GM21528 (cell line): ENCODE measurements at regions not wholly inside any gene's neighbourhood (a gene's known extent, or its start where the extent isn't known, plus 50 kb on each side); places are given as distances from the start of the nearest gene placed in this dataset.
"Not testable (repeated sequence)": the region's sequence is repeated elsewhere in the genome, so short reads cannot be mapped to it uniquely, and the experiment has no call there.

Experiments
- ATAC-seq: cut with Tn5 transposase; IDR thresholded peaks from one replicate; pipeline ENCODE4 v1.9.1; 2021; ENCODE audit warnings: mild to moderate bottlenecking, moderate library complexity; ENCODE audit not compliant: unreplicated experiment, low FRiP score

DNA sequence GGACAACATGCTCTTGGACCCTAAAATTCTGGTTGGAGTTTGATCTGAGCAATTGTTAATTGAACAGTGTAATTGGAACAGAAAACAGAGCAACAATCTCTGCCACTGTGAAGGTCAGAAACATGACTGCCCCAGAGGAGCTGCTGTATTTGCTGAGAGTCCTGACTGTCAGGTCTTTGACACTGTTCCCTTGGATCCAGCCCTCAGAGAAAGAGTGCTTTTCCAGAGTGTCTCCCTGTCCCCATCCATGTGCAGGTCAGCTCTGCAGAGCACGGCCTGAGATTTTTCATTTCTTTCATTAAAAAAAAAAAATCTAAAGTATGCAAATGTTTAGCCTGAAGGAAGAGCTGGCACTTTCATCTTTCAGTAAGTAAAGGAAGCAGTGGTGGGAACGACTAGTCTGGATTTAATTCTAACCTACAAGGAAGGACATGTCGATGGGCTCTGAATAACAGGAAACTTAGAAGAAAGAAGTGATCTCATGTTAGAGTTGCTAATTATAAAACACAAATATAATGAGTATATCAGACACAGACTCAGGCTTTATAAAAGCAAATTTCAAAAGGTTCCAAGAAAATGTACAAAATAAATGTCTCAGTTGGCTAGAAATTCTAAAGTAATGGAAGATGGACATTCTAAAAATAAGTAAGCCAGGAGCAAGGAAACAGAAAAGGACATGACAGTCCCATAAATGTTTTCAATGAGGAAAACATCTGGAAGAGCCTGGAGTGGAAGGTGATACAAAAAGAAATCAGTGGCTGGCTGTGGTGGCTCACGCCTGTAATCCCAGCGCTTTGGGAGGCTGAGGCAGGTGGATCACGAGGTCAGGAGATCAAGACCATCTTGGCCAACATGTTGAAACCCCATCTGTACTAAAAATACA lies 876.5 kb downstream of the EPHA4 start:
- no peak for ATAC-seq

DNA sequence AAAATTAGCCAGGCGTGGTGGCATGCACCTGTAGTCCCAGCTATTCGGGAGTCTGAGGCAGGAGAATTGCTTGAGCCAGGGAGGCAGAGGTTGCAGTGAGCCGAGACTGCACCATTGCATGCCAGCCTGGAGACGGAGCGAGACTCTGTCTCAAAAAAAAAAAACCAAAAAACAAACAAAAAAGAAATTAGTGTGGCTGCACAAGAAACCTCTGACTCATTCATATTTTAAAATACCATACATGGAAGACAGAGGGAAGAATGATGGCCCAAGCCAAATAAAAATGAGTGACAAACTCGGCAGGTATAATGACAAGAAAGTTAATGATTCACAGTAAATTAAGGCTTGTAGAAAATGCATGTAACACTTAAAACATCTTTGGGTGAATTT lies 875.8 kb downstream of the EPHA4 start:
- no peak for ATAC-seq

DNA sequence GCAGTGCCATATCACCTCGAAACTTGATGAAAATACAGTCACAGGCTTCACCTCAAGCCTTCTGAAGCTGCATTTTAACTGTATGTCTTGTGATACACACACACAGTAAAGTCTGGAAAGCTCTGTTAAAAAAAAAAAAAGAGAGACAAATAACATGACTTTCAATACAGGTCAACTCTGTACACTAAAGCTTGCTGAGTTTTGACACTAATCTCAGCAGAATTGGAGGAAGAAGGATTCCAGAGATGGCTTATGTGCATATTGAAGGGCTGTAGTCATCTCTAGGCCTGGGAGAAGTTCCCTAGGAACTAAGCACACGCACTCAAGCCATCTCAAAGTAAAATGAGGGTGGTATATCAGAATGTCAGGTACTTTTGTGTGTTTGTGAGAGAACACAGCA lies 875.1 kb downstream of the EPHA4 start:
- no peak for ATAC-seq

DNA sequence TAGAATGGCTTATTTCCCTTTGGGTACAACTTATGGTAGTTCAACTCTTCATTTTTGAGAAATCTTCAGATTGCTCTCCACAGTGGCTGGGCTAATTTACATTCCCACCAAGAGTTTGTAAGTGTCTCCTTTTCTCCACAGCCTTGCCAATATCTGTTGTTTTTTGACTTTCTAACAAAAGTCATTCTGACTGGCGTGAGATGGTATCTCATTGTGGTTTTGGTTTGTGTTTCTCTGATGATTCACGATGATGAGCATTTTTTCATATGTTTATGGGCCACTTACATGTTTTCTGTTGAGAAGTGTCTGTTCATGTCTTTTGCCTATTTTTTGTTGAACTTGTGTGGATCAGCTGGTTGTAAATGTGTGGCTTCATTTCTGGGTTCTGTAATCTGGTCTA lies 871.0 kb downstream of the EPHA4 start:
- ATAC-seq: no peak

DNA sequence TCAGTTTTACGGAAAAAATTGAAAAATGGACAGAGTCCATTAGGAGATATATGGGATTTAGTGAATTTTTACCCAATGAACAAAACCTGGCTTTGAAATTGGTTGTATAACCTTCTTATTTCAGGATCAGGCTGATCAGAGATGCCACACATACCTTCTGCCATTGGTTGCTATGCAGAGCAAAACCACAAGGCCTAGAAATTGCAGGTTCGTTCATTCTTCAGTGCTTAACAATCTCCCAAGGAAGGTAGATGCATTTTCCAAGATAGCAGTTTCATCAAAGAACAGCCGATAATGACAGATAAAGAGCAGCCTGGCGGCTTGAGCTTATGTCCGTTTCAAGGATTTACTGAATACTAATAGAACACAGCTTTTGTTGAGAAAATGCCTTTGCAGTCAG lies 868.8 kb downstream of the EPHA4 start:
- ATAC-seq: no peak

DNA sequence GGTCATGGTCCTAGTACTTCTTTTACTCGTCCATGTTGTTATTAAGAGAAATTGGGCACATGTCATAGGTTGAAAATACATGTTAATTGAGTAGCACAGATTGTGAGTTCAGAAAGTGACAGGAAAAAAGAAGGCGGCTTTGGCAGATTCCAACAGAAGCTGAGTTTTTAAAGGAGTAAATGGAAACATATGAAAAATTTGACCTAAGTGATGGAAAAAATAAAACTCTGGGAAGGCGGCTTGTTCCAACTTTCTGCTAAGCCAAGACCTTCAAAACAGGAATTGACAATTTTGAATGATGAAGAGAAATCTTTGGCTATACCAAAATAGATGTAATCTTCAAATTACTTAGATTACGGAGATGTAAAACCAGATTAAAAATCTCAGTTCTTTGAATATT lies 868.0 kb downstream of the EPHA4 start:
- no peak for ATAC-seq

DNA sequence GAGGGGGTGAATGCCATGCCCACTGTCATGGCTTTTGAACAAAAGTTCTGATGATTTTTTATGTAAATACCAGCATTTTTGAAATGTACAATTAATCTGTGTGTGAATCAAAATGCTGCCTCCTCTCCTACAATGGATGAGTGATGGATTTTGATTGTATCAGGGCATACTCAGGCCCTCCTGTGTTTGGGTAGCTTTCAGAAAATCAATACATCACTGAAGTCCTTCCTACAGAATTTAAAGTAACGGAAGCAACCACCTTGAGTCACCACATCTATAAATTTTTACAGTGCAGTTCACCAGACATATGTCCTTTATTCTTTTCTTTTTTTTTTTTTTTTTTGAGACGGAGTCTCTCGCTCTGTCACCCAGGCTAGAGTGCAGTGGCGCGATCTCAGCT lies 867.3 kb downstream of the EPHA4 start:
- no peak for ATAC-seq

DNA sequence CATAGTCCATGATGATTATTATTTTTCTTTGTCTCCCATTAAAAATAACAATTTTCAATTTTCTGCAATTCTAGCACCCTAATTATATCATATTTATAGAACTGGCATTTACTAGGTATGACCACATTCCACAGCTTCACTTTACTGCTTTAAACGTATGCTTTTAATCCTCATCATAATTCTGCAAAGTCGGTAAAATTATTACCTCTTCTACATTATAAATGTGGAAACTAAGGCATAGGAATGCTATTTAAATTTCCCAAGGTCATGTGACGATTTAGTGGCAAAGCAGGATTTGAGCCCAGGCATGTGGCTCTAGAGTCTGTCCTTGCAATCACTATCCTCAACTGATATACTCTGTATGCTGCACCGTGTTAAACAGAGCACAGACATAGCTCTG lies 866.4 kb downstream of the EPHA4 start:
- ATAC-seq: no peak

DNA sequence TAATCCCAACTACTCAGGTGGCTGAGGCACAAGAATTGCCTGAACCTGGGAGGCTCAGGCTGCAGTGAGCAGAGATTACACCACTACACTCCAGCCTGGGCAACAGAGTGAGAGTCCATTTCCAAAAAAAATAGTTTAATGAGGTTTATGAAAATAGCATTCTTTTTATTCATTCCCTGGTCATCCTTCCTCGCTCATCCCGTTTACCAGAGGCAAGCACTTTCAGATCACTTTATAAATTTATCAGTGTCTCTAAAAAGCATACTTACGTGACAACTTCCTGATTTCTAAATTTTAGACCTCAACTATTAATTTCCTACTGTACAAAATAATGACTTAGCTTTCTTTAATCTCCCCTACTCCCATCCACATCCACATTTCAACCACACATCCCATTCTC lies 864.8 kb downstream of the EPHA4 start:
- no peak for ATAC-seq

DNA sequence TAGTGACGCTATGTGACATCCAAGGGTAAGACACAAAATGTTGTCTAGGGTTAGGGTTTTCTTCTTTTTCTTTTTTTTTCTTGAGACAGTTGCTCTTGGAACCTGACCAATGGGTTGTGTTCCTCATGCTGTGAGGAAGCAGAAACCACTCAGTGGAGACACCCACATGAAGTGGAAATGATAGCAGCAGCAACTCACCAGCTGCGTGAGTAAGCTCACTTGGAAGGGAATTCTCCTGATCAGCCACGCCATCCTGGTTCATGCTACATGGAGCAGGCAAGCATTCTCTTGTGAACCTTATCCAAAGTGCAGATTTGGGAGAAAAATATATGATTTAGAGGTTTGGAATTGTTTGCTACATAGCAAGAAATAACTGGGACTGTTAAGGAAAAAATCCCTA lies 863.7 kb downstream of the EPHA4 start:
- no peak for ATAC-seq

DNA sequence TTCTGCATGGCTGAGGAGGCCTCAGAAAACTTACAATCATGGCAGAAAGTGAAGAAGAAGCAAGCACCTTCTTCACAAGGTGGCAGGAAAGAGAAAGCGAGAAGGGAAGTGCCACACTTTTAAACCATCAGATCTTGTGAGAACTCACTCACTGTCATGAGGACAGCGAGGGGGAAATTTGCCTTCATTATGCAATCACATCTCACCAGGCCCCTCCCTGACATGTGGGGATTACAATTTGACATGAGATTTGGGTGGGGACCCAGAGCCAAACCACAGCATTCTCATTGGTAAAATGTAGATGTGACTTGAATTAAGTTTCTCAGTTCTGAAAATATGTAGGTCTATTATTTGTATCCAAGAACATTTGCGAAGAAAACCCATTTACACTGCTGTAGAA lies 854.8 kb downstream of the EPHA4 start:
- no peak for ATAC-seq

DNA sequence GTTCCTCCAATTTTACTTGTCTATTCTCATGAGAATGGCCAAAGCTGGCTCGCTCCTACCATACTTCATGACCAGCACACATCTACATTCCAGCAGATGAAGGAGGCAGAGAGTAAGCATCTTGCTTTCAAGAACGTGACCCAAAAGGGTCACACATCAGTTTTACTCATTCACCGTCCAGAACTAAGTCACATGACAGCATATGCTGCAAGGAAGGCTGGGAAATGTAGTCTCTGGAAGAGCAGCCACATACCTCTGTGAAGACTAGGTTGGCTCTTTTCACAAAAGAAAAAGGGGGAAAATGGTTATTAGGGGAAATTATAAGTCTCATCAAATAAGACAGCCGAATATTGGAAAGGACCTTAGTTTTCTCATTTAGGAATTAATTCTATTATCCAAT lies 835.3 kb downstream of the EPHA4 start:
- no peak for ATAC-seq

DNA sequence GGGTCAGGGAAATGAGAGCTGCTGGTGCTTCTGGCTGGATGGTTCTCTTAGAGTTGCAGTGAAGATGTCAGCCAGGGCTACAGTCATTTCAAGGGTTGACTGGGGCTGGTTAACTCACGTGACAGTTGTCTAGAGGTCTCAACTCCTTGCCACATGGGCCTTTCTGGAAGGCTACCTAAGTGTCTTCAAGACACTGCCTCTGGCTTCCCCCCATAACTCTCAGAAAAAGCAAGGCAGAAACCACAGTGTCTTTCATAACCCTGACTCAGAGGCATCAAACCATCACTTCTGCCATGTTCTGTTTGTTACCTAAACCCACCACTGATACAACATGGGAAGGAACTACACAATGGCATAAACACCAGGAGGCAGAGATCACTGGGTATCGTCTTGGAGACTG lies 828.9 kb downstream of the EPHA4 start:
- no peak for ATAC-seq

DNA sequence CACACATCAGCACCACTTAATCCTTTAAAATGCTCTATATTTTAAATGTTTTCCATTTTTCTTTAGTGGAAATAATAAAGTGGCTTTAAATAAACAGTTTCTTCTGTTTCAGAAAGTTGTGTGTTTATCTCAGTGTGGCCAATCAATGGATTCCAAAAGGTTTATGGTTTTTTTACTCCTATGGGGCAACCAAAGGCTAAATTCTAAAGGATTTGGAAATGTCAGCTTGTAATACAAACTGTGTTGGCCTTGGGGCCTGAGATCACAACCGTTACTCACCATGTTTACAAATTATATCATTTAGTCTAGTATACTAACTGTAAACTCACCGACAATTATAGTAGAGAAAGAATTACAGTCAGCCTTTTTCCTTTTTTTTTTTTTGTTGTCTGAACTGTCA lies 827.2 kb downstream of the EPHA4 start:
- ATAC-seq: no peak

DNA sequence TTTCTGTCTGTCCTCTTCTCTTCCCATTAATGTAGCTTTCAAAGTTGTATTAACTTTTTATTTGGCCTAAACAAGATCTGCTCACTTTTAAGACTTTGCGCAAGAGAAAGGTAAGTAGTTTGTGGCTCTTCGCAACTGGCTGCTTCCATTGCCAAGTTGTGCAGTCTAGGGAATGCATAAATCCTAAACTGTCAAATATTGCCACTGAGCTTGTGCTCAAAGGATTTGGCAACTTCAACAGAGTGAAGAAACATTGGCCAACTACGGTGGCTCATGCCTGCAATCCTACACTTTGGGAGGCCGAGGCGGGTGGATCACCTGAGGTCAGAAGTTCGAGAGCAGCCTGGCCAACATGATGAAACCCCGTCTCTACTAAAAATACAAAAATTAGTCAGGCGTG lies 826.4 kb downstream of the EPHA4 start:
- ATAC-seq: no peak

DNA sequence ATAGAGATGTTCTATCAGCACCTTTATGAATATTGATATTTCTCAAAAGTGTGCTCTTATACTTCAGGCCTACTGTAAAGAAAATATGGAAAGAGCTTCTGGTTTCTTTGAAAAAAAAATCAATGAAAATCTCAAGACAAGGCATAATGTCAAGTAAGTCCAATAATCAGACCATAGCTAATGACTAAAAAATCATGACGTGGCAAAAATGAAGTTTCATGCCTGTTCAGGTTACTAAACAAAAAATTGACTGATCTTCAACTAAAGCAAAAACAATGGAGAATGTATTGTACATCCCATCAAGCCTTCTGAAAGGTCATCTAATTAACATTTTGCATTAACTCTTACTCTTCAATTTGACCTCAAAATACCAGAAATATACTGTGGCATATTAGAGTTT lies 824.4 kb downstream of the EPHA4 start:
- ATAC-seq: no peak

DNA sequence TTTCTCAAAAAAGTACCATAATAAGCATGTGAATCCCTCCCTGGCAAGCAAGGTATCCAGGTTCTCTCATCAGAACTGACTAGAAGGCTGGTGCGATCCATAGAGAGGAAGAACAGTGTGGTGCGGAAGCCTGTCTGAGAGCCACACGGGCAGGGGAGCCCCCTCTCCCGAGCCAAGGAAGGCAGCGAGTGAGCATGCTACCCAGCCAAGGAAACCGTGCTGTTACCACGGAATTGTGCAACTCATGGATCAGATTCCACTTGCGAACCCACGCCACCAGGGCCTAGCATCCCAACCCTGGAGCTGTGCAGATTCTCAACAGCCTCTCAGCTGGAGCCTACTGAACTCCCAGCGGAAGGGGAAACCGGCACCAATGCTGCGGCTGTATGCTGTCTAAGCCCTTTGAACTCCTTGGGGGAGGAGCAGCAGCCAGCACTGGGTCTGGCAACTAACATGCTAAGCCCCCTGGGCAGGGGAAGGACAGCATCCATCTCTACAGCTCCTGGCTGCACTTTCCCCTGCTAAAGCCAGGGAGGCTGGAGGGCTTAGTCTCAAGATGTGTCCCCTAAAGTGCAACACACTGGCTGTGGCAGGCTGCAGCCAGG lies 823.1 kb downstream of the EPHA4 start:
- ATAC-seq: no peak

DNA sequence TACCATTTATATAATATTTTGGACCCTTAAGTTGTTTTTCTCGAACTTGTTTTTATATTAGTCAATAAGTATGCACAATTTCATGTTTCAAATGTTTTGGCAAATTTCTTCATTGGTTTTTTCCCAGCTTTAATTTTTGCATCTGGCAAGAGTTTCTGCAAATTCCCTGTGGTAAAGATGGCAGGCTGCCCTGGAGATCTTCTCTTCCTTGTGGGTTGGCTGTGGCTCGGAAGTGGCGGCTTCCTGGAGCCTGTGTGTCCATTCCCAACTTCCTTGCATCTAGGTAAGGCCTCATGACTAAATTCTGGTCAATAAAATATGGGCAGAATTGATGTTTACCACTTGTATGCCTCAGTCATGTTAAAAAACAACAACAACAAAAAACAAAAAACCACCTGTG lies 818.6 kb downstream of the EPHA4 start:
- ATAC-seq: no peak

DNA sequence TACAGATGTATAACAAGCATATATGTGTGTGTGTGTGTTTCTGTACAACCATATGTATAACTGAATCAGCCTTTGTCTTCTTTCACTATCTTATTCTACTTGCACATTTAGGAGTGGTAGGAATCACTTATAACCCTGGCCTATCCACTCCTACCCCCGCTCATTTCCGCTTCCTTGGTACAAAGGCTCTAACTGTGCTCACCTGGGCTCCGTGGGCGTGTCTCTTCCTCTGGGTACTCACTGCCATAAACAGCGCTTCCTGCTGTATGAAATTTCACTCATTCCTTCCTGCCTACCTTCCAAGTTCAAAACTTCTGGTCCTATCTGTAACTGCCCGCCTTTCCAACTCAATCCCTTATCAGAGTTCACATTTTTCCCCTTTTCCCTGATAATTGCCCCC lies 815.5 kb downstream of the EPHA4 start:
- no peak for ATAC-seq

DNA sequence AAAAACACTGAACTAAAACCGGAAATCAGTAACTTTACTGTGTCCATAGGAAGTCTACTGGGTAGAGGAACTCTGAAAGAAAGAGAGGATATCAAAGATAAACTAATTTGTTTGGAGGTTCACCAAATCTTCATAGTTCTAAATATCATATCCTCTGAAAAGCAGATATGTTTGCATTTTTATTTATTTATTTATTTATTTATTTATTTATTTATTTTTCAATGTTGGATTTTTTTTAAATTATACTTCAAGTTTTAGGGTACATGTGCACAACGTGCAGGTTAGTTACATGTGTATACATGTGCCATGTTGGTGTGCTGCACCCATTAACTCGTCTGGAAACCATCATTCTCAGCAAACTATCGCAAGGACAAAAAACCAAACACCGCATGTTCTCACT lies 813.7 kb downstream of the EPHA4 start:
- ATAC-seq: not testable (repeated sequence)

DNA sequence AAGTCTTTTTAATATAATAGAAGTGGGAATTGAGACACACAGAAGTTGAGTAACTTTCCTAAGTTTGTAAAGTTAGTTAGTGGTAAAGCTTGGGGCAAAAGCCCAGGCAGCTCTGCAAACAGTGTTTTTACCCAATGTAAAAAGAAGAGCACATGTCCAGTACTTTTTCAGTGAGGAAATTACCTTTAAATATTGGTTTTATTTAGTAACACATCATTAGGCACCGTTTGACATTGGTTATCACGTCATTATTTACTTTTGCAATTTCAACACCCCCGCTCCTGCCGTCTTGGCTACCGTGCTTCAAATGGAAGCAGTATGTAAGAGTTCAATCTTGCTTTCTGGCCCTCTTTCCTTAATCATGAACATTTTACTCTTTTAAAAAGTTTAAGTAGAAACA lies 807.9 kb downstream of the EPHA4 start:
- no peak for ATAC-seq

DNA sequence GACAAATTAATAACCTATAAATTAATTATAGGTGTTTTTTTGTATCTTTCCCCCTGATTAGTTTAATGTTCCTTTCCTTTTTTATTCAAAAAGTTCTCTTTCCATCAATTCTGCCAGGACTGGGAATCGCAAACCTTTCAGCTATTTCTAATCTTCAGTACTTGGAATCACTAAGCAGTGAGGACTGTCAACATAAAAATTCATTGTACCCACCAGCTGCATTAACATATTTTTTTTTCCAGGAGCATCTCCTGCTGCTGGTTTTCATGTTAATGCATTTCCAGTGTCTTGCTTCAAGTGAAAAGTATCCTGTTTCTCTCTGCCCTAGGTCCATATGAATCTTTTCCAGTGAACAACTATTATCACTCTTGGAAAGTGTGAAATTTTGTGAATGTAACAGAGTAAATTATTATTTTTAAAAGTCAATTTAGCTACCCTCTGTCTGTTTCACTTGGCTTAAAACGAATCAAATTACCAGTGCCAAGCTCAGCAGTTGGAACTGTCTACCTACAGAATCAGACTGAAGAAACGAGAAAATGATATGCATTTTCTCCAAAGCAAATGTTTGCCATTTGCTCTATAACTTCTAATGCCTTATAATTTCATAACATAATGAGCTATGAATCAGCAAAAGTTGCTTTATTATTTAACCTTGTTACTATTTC lies 804.4 kb downstream of the EPHA4 start:
- ATAC-seq: no peak
